Peyer's patch (tissue), 4 donors: ENCODE measurements at regions not wholly inside any gene's neighbourhood (a gene's known extent, or its start where the extent isn't known, plus 50 kb on each side); places are given as distances from the start of the nearest gene placed in this dataset.

Experiments
- DNase-seq, 3 donors: peaks; one replicate each; pipeline ENCODE4 v3.0.0-alpha.2; 2017 to 2019
- H3K27ac ChIP-seq, 4 donors: fragments of 200-600 bp; sonication (generic); one replicate each; pipeline ENCODE4 v1.5.1; 2016 to 2019
- H3K27me3 ChIP-seq, 2 donors: fragments of 200-600 bp; sonication (generic); one replicate each; pipeline ENCODE4 v1.5.1; 2019
- H3K36me3 ChIP-seq, 3 donors: fragments of 200-600 bp; sonication (generic); one replicate each; pipeline ENCODE4 v1.5.1; 2016 to 2019
- H3K4me1 ChIP-seq, 4 donors: fragments of 200-600 bp; sonication (generic); one replicate each; pipeline ENCODE4 v1.5.1; 2016 to 2019
- H3K4me3 ChIP-seq, 4 donors: fragments of 200-600 bp; sonication (generic); 1 replicate in 3 of 4; 2 replicates in 1 of 4; pipeline ENCODE4 v1.5.1; 2016 to 2019; ENCODE audit warnings: mild to moderate bottlenecking in 1 of 4
- H3K9me3 ChIP-seq, 4 donors: fragments of 200-600 bp; sonication (generic); one replicate each; pipeline ENCODE4 v1.5.1; 2016 to 2019; ENCODE audit warnings: mild to moderate bottlenecking in 1 of 4
- POLR2A ChIP-seq, 2 donors: fragments of 450-650 bp; IDR thresholded peaks; one replicate each; pipeline ENCODE4 v1.5.1; 2017; ENCODE audit warnings: antibody characterized with exemption in 2 of 2, mild to moderate bottlenecking in 2 of 2, moderate library complexity in 2 of 2
- TF ChIP-seq, protein P1 (sequence below), 6 experiments: fragments of 450-650 bp in 4 of 6; fragments of 200-600 bp in 2 of 6; sonication (generic) in 1 of 6; IDR thresholded peaks; one replicate each; pipeline ENCODE4 v1.5.1; 2017 to 2019; ENCODE audit warnings: antibody characterized with exemption in 6 of 6, mild to moderate bottlenecking in 3 of 6, moderate library complexity in 1 of 6

DNA sequence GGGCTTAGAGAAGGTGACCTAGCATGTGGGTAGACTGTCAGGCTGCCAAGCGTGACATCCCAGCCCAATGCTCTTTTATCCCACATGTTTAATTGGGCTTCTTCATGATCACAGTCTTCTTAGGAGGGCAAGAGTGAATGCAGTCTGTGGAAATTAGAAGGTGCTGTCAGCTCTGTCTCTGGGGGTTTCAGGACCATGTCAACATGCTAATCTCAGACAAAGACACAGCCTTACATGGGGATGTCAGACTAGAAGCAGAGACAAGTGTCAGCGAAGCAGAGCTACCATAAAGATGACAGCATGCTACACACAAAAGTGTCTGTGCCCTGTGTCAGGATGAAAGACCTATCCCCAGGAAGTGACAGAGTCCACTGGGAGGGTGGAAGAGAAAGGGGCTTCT lies 120.1 kb upstream of the SLC25A36 start:
- TF ChIP-seq POLR2A (IDR thresholded peaks at IDR 0.05) = no peak
- TF ChIP-seq, protein P1, sequence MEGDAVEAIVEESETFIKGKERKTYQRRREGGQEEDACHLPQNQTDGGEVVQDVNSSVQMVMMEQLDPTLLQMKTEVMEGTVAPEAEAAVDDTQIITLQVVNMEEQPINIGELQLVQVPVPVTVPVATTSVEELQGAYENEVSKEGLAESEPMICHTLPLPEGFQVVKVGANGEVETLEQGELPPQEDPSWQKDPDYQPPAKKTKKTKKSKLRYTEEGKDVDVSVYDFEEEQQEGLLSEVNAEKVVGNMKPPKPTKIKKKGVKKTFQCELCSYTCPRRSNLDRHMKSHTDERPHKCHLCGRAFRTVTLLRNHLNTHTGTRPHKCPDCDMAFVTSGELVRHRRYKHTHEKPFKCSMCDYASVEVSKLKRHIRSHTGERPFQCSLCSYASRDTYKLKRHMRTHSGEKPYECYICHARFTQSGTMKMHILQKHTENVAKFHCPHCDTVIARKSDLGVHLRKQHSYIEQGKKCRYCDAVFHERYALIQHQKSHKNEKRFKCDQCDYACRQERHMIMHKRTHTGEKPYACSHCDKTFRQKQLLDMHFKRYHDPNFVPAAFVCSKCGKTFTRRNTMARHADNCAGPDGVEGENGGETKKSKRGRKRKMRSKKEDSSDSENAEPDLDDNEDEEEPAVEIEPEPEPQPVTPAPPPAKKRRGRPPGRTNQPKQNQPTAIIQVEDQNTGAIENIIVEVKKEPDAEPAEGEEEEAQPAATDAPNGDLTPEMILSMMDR (IDR thresholded peaks at IDR 0.05) = no peak
- no peak for DNase-seq
- H3K27me3 ChIP-seq = no peaks in the 10 kb centered on the region
- H3K36me3 ChIP-seq = no peaks in the 10 kb centered on the region
- H3K27ac ChIP-seq = no peak overlapping the region
- H3K9me3 ChIP-seq = no peaks in the 10 kb centered on the region
- no peak overlapping the region for H3K4me3 ChIP-seq
- peaks cover 0 to 1% (median 0%) of the 10 kb centered on the region in 4 donors for H3K4me1 ChIP-seq

- no peak overlapping the region for H3K27ac ChIP-seq
- H3K4me3 ChIP-seq = no peak overlapping the region
- DNase-seq = no peak
- no peaks in the 10 kb centered on the region for H3K4me1 ChIP-seq
- H3K27me3 ChIP-seq = no peaks in the 10 kb centered on the region
- no peaks in the 10 kb centered on the region for H3K36me3 ChIP-seq
- TF ChIP-seq POLR2A (IDR thresholded peaks at IDR 0.05) = no peak
- TF ChIP-seq, protein P1 (IDR thresholded peaks at IDR 0.05) = no peak
- no peaks in the 10 kb centered on the region for H3K9me3 ChIP-seq
Measured at GRCh38 chr3:140822401-140823047, 119.1 kb upstream of the SLC25A36 start.

DNA sequence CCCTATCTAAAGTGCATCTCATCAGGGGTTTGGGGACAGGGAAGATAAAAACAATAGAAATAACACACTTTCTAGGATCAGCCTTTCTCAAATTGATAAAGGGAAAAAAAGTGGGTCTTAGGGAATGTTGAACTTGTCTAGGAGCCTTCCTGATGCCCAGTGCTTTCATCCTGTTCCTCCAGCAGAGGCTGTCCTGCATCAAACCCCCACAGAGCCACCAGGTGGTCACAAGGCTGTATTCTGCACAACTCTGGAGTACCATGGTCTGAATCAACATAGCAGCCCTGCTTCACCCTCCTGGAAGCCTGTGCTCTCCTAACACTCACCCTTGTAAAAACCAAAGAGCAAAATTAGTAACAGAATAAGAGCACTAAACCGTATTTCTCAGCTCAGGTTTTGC lies 118.5 kb upstream of the SLC25A36 start:
- no peak for DNase-seq
- no peaks in the 10 kb centered on the region for H3K9me3 ChIP-seq
- H3K27me3 ChIP-seq = no peaks in the 10 kb centered on the region
- no peak overlapping the region for H3K4me3 ChIP-seq
- no peaks in the 10 kb centered on the region for H3K4me1 ChIP-seq
- no peak overlapping the region for H3K27ac ChIP-seq
- no peaks in the 10 kb centered on the region for H3K36me3 ChIP-seq
- TF ChIP-seq, protein P1 (IDR thresholded peaks at IDR 0.05) = no peak
- TF ChIP-seq POLR2A (IDR thresholded peaks at IDR 0.05) = no peak

DNA sequence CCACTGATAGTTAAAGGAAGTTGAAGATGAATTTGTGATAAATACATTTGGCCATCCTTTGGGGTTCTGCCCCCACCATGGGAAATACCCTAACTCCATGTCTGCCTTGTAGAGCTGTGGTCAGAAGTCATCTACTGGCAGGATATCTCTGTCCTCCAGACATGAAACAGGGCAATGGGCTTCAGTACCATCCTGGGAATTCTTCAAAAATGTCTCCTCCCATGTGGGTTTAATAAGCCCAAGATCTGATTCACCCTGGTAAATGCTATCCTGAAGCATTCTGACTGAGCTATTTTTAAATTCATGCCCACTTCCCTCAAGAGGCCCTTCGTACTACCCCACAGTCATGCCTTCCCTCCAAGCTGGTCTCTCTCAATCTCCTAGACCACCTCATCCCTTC lies 113.7 kb upstream of the SLC25A36 start:
- Histone ChIP-seq H3K36me3 (no peaks in the 10 kb centered on the region), H3K4me3 (no peak overlapping the region), H3K9me3 (no peaks in the 10 kb centered on the region), H3K4me1 (no peaks in the 10 kb centered on the region), H3K27me3 (no peaks in the 10 kb centered on the region), H3K27ac (no peak overlapping the region)
- no peak for DNase-seq
- TF ChIP-seq POLR2A (IDR thresholded peaks at IDR 0.05) = no peak
- TF ChIP-seq, protein P1 (IDR thresholded peaks at IDR 0.05) = no peak

DNA sequence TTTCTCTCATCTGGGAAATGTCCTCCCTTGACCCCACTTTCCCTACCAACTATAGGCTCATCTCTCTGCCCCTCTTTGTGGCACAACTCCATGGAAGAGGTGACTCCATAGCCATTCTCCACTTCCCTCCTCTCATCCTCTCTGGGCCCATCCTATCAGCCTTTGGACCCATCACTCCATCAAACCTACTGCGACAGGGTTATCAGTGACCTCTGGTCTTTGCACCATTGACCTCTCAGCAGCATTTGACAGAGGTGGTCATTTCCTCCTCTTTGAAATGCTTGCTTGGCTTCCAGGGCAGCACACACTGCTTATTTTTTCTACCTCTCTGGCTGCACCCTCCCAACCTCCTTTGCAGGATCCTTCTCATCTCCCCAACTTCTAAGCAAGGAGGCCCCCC lies 113.1 kb upstream of the SLC25A36 start:
- H3K27ac ChIP-seq = no peak overlapping the region
- no peaks in the 10 kb centered on the region for H3K27me3 ChIP-seq
- H3K4me3 ChIP-seq = no peak overlapping the region
- TF ChIP-seq, protein P1 (IDR thresholded peaks at IDR 0.05) = no peak
- no peak for TF ChIP-seq POLR2A (IDR thresholded peaks at IDR 0.05)
- DNase-seq = no peak
- H3K9me3 ChIP-seq = no peaks in the 10 kb centered on the region
- H3K4me1 ChIP-seq = no peaks in the 10 kb centered on the region
- H3K36me3 ChIP-seq = no peaks in the 10 kb centered on the region

GRCh38 chr3:140829796-140830195 lies 111.8 kb upstream of the SLC25A36 start:
- Histone ChIP-seq H3K9me3 (no peaks in the 10 kb centered on the region), H3K27me3 (no peaks in the 10 kb centered on the region), H3K4me1 (no peaks in the 10 kb centered on the region), H3K36me3 (no peaks in the 10 kb centered on the region), H3K27ac (no peak overlapping the region), H3K4me3 (no peak overlapping the region)
- no peak for DNase-seq
- no peak for TF ChIP-seq POLR2A (IDR thresholded peaks at IDR 0.05)
- TF ChIP-seq, protein P1 (IDR thresholded peaks at IDR 0.05) = no peak
